ENCODE measurements at regions not wholly inside any gene's neighbourhood (a gene's known extent, or its start where the extent isn't known, plus 50 kb on each side); places are given as distances from the start of the nearest gene placed in this dataset.

DNA sequence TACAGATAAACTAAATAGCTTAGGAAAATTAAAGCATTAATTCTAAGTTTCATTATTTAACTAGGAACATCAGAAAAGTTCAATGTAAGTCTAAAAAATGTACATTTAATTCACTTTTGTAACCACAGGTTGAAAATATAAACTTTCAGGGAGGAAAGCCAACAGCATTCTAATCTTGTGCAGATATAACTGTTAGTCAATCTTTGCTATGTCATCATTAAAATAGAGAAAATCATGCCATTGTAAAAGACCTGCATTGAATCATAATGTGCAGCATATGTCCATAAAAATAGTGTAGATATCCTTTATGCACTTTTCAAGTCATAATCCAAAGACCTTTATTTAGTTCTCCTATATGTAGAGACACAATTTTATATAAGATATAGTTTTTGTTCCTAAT, 207.3 kb downstream of the ALG10B start:
- TF ChIP-seq, protein P1, sequence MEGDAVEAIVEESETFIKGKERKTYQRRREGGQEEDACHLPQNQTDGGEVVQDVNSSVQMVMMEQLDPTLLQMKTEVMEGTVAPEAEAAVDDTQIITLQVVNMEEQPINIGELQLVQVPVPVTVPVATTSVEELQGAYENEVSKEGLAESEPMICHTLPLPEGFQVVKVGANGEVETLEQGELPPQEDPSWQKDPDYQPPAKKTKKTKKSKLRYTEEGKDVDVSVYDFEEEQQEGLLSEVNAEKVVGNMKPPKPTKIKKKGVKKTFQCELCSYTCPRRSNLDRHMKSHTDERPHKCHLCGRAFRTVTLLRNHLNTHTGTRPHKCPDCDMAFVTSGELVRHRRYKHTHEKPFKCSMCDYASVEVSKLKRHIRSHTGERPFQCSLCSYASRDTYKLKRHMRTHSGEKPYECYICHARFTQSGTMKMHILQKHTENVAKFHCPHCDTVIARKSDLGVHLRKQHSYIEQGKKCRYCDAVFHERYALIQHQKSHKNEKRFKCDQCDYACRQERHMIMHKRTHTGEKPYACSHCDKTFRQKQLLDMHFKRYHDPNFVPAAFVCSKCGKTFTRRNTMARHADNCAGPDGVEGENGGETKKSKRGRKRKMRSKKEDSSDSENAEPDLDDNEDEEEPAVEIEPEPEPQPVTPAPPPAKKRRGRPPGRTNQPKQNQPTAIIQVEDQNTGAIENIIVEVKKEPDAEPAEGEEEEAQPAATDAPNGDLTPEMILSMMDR (conservative IDR thresholded peaks at IDR 0.05): no peak
- TF ChIP-seq EZH2 (IDR thresholded peaks at IDR 0.05; ENCODE audit: low read depth): no peak

All from PC-9 (cell line).